Upper lobe of right lung (tissue), 1 donor: ENCODE measurements at regions not wholly inside any gene's neighbourhood (a gene's known extent, or its start where the extent isn't known, plus 50 kb on each side); places are given as distances from the start of the nearest gene placed in this dataset.
A peak's percentile ranks its signal among the peaks of the same experiment; 100 is the strongest.

Experiments
- ATAC-seq: fragments of 200-7000 bp; cut with Tn5 transposase; one replicate; pipeline ENCODE4 v1.9.1; 2020; ENCODE audit warnings: mild to moderate bottlenecking, moderate library complexity
- DNase-seq: peaks from one replicate; pipeline ENCODE4 v3.0.0-alpha.2; 2020
- H3K27ac ChIP-seq: fragments of 200-600 bp; one replicate; pipeline ENCODE4 v1.8.0; 2022
- H3K27me3 ChIP-seq: fragments of 200-600 bp; one replicate; pipeline ENCODE4 v1.8.0; 2022; ENCODE audit warnings: mild to moderate bottlenecking
- H3K36me3 ChIP-seq: fragments of 200-600 bp; one replicate; pipeline ENCODE4 v1.8.0; 2022
- H3K4me1 ChIP-seq: fragments of 200-600 bp; one replicate; pipeline ENCODE4 v1.8.0; 2022
- H3K4me3 ChIP-seq: fragments of 200-600 bp; one replicate; pipeline ENCODE4 v1.8.0; 2022; ENCODE audit warnings: mild to moderate bottlenecking
- H3K9me3 ChIP-seq: fragments of 200-600 bp; one replicate; pipeline ENCODE4 v1.8.0; 2022
- intact Hi-C: fragments of 100-400 bp; cut with DNase I; formaldehyde crosslinking; loops from one replicate; pipeline ENCODE4 v1.11.0; 2022
- TF ChIP-seq, protein P1 (sequence below): fragments of 200-600 bp; IDR thresholded peaks from one replicate; pipeline ENCODE4 v1.8.0; 2022; ENCODE audit warnings: antibody characterized with exemption
- donor health status: DM: no; HTN: yes; CAD: no; lungs with severe emphysema.

DNA sequence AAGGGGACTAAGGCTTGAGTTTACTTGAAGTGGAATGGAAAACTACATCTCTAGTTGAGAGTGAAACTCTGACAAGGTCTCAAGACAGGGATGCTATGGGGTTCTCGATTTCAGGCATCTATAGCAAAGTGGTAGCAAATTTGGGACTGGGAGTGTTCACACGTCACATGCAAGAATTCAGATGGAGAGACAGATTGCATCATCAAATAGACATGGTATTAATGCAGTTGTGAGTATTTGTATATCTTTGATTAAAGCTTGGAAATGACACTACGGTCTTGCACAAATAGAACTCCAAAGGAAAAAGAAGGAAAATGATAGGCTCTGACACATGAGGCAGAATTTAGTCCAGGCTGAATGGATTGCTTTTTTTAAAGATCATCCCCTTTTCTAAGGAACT, 1061.6 kb upstream of the FANCL start:
- no peak for DNase-seq
- Histone ChIP-seq H3K4me1 (no peaks in the 10 kb centered on the region), H3K9me3 (no peaks in the 10 kb centered on the region), H3K27ac (no peak overlapping the region), H3K36me3 (no peaks in the 10 kb centered on the region), H3K4me3 (no peak overlapping the region), H3K27me3 (no peaks in the 10 kb centered on the region)
- TF ChIP-seq, protein P1, sequence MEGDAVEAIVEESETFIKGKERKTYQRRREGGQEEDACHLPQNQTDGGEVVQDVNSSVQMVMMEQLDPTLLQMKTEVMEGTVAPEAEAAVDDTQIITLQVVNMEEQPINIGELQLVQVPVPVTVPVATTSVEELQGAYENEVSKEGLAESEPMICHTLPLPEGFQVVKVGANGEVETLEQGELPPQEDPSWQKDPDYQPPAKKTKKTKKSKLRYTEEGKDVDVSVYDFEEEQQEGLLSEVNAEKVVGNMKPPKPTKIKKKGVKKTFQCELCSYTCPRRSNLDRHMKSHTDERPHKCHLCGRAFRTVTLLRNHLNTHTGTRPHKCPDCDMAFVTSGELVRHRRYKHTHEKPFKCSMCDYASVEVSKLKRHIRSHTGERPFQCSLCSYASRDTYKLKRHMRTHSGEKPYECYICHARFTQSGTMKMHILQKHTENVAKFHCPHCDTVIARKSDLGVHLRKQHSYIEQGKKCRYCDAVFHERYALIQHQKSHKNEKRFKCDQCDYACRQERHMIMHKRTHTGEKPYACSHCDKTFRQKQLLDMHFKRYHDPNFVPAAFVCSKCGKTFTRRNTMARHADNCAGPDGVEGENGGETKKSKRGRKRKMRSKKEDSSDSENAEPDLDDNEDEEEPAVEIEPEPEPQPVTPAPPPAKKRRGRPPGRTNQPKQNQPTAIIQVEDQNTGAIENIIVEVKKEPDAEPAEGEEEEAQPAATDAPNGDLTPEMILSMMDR = no peak
- no peak for ATAC-seq
- intact Hi-C loops = no loop called here

DNA sequence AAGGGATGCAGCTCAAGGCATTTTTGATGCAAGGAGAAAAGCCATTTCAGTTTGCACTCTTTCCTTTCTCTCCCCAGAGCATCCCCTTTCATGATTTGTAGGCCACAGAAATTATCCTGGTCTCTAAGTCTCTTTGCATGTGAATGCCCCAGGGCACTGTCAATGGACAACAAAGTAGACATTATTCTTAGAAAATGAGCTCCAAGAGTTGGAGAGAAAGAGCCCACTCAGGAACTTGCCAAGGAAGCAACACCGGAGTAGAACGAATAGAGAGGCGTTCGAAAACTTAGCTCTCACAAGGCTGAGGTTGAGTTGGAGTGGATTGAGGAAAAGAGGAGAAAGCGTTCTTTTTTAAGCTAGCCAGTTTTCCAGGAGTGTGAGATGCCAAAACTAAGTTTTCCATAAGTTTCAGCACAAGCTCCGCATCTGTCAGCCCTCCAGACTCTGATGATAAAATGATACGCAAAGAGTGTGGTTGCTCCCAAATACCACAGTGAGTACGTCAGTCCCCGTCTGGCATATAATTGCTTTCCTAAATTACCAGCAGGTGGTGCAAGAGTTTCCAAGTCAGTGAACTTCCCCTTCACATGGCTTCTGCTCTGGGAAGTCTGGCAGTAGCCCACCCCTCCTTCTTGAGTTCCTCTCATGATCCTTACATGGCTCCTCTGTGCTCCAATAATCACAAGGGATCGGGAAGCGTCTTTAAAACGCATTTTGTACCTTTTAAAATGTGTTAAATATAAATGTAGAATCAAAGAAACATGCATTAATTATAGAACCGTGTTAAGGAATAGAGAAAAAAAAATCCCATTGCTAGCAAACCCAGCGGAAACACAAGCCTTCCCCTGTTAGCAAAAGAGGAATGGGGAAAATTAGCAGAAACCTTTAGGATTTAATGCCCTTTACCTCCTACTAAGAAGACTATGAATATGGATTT, 1060.6 kb upstream of the FANCL start:
- Histone ChIP-seq H3K4me3 (no peak overlapping the region), H3K27ac (no peak overlapping the region), H3K9me3 (no peaks in the 10 kb centered on the region), H3K27me3 (no peaks in the 10 kb centered on the region), H3K4me1 (no peaks in the 10 kb centered on the region), H3K36me3 (no peaks in the 10 kb centered on the region)
- TF ChIP-seq, protein P1 = peak; percentile 66
- no peak for DNase-seq
- intact Hi-C loops = no loop called here
- ATAC-seq = peak; percentile 94

DNA sequence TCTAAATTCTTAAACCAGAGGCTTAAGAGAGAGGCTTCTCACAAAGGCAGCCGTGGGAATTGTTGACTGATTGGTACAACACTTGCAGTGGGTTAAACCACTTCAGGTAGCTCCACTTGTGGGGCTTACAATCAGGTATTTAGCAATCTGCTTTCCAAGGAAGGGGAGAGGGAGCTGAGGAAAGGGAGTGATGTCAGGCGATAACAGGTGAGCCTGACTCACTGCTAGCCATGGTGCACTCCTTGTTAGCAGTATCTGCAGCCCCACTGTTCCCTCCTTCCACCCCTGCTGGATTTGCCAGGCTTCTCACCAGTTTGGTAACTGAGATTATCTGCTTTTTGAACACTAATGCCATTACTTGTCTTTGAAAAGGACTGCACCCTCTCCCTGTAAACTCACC, 1056.7 kb upstream of the FANCL start:
- TF ChIP-seq, protein P1 = no peak
- Histone ChIP-seq H3K27me3 (no peaks in the 10 kb centered on the region), H3K27ac (no peak overlapping the region), H3K4me3 (no peak overlapping the region), H3K36me3 (no peaks in the 10 kb centered on the region), H3K4me1 (no peaks in the 10 kb centered on the region), H3K9me3 (no peaks in the 10 kb centered on the region)
- DNase-seq (no peak), ATAC-seq (peak; percentile 63)
- intact Hi-C loops = no loop called here

DNA sequence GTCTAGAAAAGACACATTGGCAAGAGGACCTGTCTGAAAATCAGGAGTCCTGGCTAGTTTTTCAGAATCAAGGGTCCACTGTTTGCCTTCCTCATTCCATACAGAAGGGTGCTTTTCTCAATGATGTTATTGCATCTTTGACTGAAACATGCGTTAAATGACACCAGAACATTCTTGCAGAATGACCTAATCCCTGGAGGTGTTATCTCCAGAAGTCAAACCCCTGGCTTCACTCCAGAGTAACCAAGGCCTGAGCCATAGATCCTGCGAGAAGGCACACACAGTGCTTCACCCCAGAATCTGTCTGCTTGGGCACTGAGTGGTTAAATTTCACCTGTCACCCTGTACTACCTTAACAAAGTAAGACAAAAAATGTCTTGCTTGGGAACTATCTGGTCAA, 1055.2 kb upstream of the FANCL start:
- no peaks in the 10 kb centered on the region for H3K9me3 ChIP-seq
- H3K36me3 ChIP-seq = no peaks in the 10 kb centered on the region
- no peak overlapping the region for H3K27ac ChIP-seq
- H3K27me3 ChIP-seq = no peaks in the 10 kb centered on the region
- ATAC-seq = peak; percentile 16
- no peak for DNase-seq
- intact Hi-C loops = no loop called here
- TF ChIP-seq, protein P1 = no peak
- no peak overlapping the region for H3K4me3 ChIP-seq
- no peaks in the 10 kb centered on the region for H3K4me1 ChIP-seq

DNA sequence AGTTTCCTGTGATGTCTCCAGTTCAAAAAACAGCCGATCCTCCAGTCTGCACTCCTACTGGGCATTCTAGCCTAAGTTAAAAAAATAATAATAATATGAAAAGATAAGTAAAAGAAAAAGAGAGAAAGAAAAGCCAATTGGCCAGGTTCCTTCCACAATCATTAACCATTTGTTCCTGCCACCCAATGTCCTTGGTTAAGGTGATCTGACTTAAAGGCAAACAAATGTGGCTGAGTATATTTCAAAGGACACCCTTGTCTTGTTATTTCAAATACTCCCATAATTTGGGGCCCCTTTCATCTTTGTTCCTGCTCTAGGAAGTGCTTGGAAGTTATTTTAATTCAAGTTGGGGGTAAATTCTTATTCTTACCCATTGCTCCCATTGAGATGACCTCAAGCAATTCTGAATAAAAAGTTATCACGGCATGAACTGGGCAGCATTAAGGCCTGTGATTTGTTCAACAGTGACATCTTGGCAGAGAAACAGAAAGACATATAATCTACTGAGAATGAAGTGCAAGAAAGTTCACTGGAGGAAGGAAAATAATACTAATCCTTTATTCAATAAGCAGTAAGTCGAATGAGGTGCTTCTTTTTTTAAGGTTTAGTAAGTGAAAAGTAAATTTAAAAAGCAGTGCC, 1054.5 kb upstream of the FANCL start:
- H3K4me1 ChIP-seq = no peaks in the 10 kb centered on the region
- ATAC-seq (no peak), DNase-seq (no peak)
- TF ChIP-seq, protein P1 = no peak
- intact Hi-C loops = no loop called here
- H3K27me3 ChIP-seq = no peaks in the 10 kb centered on the region
- H3K36me3 ChIP-seq = no peaks in the 10 kb centered on the region
- H3K4me3 ChIP-seq = no peak overlapping the region
- H3K9me3 ChIP-seq = no peaks in the 10 kb centered on the region
- no peak overlapping the region for H3K27ac ChIP-seq
